Omental fat pad (tissue), 3 donors: ENCODE measurements at regions not wholly inside any gene's neighbourhood (a gene's known extent, or its start where the extent isn't known, plus 50 kb on each side); places are given as distances from the start of the nearest gene placed in this dataset.

Experiments
- ATAC-seq: fragments of 150-250 bp; one replicate; pipeline ENCODE4 v1.9.1; 2016; ENCODE audit warnings: mild to moderate bottlenecking, moderate library complexity; ENCODE audit not compliant: low FRiP score
- DNase-seq: peaks from one replicate; pipeline ENCODE4 v3.0.0-alpha.2; 2019; ENCODE audit warnings: low spot score
- TF ChIP-seq, protein P1 (sequence below), 3 donors: fragments of 450-650 bp; IDR thresholded peaks; one replicate each; pipeline ENCODE4 v1.5.1; 2016 to 2017; ENCODE audit warnings: antibody characterized with exemption in 3 of 3, mild to moderate bottlenecking in 3 of 3, moderate library complexity in 2 of 3

- ATAC-seq (no peak), DNase-seq (no peak)
- TF ChIP-seq, protein P1, sequence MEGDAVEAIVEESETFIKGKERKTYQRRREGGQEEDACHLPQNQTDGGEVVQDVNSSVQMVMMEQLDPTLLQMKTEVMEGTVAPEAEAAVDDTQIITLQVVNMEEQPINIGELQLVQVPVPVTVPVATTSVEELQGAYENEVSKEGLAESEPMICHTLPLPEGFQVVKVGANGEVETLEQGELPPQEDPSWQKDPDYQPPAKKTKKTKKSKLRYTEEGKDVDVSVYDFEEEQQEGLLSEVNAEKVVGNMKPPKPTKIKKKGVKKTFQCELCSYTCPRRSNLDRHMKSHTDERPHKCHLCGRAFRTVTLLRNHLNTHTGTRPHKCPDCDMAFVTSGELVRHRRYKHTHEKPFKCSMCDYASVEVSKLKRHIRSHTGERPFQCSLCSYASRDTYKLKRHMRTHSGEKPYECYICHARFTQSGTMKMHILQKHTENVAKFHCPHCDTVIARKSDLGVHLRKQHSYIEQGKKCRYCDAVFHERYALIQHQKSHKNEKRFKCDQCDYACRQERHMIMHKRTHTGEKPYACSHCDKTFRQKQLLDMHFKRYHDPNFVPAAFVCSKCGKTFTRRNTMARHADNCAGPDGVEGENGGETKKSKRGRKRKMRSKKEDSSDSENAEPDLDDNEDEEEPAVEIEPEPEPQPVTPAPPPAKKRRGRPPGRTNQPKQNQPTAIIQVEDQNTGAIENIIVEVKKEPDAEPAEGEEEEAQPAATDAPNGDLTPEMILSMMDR (IDR thresholded peaks at IDR 0.05), result no peak
Measured at GRCh38 chr7:106794276-106795083, 70.6 kb upstream of the PIK3CG start.

GRCh38 chr7:106795084-106795876, 69.8 kb upstream of the PIK3CG start:
- DNase-seq (no peak), ATAC-seq (no peak)
- TF ChIP-seq, protein P1 (IDR thresholded peaks at IDR 0.05), result no peak

- TF ChIP-seq, protein P1 (IDR thresholded peaks at IDR 0.05), result no peak
- no peak for DNase-seq
- no peak for ATAC-seq
Measured at GRCh38 chr7:106795877-106796231, 69.2 kb upstream of the PIK3CG start.

DNA sequence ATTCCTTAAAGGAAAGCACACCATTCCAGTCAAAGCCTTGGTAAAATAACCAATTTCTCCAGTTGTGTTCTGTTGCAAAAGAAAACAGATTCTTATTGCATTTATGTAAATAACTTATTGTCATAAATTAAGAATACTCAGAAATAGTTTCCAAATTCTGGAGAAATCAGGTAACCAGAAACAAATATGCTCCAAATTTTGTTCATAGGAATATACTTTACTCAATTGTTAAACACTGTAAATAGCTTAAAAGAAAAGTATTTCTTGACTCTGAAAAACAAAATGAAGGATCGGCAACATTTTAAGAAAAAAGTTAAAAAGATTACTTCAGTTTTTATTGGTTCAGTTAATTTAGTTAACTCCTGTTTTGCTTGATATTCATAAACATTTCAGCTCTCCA, 67.1 kb upstream of the PIK3CG start:
- DNase-seq (no peak), ATAC-seq (no peak)
- TF ChIP-seq, protein P1 (IDR thresholded peaks at IDR 0.05), result no peak

GRCh38 chr7:106802589-106802988, 62.5 kb upstream of the PIK3CG start:
- TF ChIP-seq, protein P1 (IDR thresholded peaks at IDR 0.05), result no peak
- no peak for ATAC-seq
- no peak for DNase-seq

- DNase-seq, result no peak
- no peak for ATAC-seq
- TF ChIP-seq, protein P1 (IDR thresholded peaks at IDR 0.05), result no peak
Measured at GRCh38 chr7:106806556-106806955, 58.5 kb upstream of the PIK3CG start.
